B cell (primary cell): ENCODE measurements at regions not wholly inside any gene's neighbourhood (a gene's known extent, or its start where the extent isn't known, plus 50 kb on each side); places are given as distances from the start of the nearest gene placed in this dataset.
"Not testable (repeated sequence)": the region's sequence is repeated elsewhere in the genome, so short reads cannot be mapped to it uniquely, and the experiment has no call there.

Source experiments
- ATAC-seq: fragments of 200-7000 bp; cut with Tn5 transposase; one replicate; pipeline ENCODE4 v1.10.0; 2021; ENCODE audit warnings: low read depth, mild to moderate bottlenecking, moderate number of reproducible peaks, moderate library complexity
- CTCF ChIA-PET: fragments of 350-600 bp; sonication (Branson Sonifier 250); formaldehyde crosslinking; loops from one replicate; lab custom pipeline; 2021; ENCODE audit warnings: antibody characterized with exemption, inconsistent platforms; lab: Charles Lee
- POLR2A ChIA-PET: fragments of 350-600 bp; sonication (Branson Sonifier 250); formaldehyde crosslinking; loops from one replicate; lab custom pipeline; 2021; ENCODE audit warnings: antibody characterized with exemption; lab: Charles Lee
- DNase-seq: peaks from one replicate; pipeline ENCODE4 v3.0.0; 2013
- H2AFZ ChIP-seq: 2 replicates; pipeline ENCODE4 v1.6.1; 2012; ENCODE audit warnings: mild to moderate bottlenecking, low read depth, low read length; ENCODE audit not compliant: insufficient read depth, poor library complexity, severe bottlenecking
- H3K27ac ChIP-seq, 2 donors: 1 replicate in 1 of 2; 2 replicates in 1 of 2; pipeline ENCODE4 v1.5.1; 2012 to 2013; ENCODE audit warnings: low read length in 2 of 2, mild to moderate bottlenecking in 2 of 2, moderate library complexity in 1 of 2
- H3K27me3 ChIP-seq, 4 experiments: fragments of 200-600 bp in 1 of 4; sonication (generic) in 1 of 4; replicated peaks in 1 of 4; 1 replicate in 2 of 4; 2 replicates in 2 of 4; pipeline versions ENCODE4 v1.6.1 to v1.7.0; 2013 to 2016; ENCODE audit warnings: low read length in 3 of 4, mild to moderate bottlenecking in 2 of 4, mixed read lengths in 1 of 4, moderate library complexity in 1 of 4; ENCODE audit not compliant: insufficient read depth in 4 of 4, control insufficient read depth in 3 of 4; ENCODE audit errors: control extremely low read depth in 1 of 4
- H3K36me3 ChIP-seq, 2 experiments: replicated peaks in 1 of 2; 1 replicate in 1 of 2; 2 replicates in 1 of 2; pipeline versions ENCODE4 v1.6.1 to v1.7.1; 2013; ENCODE audit warnings: low read length in 1 of 2; ENCODE audit not compliant: insufficient read depth in 2 of 2, control insufficient read depth in 1 of 2; ENCODE audit errors: control extremely low read depth in 1 of 2, extremely low read depth in 1 of 2
- H3K4me1 ChIP-seq, 2 donors: fragments of 200-600 bp in 1 of 2; sonication (generic) in 1 of 2; 1 replicate in 1 of 2; 2 replicates in 1 of 2; pipeline versions ENCODE4 v1.5.1 to v1.6.1; 2013 to 2017; ENCODE audit warnings: low read length in 2 of 2; ENCODE audit not compliant: control insufficient read depth in 2 of 2, insufficient read depth in 2 of 2
- H3K4me2 ChIP-seq: replicated peaks from 2 replicates; pipeline ENCODE3; 2012; ENCODE audit warnings: mild to moderate bottlenecking, low read depth, low read length; ENCODE audit not compliant: poor library complexity, severe bottlenecking
- H3K4me3 ChIP-seq, 5 experiments: fragments of 200-600 bp in 1 of 5; sonication (generic) in 1 of 5; 1 replicate in 3 of 5; 2 replicates in 2 of 5; pipeline versions ENCODE4 v1.5.1 to v1.7.0; 2011 to 2016; ENCODE audit warnings: low read length in 4 of 5, mild to moderate bottlenecking in 4 of 5, low read depth in 2 of 5, control low read depth in 1 of 5, moderate library complexity in 1 of 5; ENCODE audit not compliant: insufficient read depth in 1 of 5; ENCODE audit errors: control extremely low read depth in 1 of 5, extremely low read depth in 1 of 5
- H3K79me2 ChIP-seq: fragments of 200-600 bp; sonication (generic); one replicate; pipeline ENCODE4 v1.6.0; 2016; ENCODE audit warnings: low read length; ENCODE audit not compliant: control insufficient read depth, insufficient read depth
- H3K9ac ChIP-seq: fragments of 200-600 bp; sonication (generic); 2 replicates; pipeline ENCODE4 v1.6.1; 2017; ENCODE audit warnings: mild to moderate bottlenecking, low read length, moderate library complexity
- H3K9me3 ChIP-seq, 3 donors: one replicate each; pipeline versions ENCODE4 v1.6.1 to v1.7.1; 2013; ENCODE audit warnings: low read length in 2 of 3; ENCODE audit not compliant: control insufficient read depth in 2 of 3, insufficient read depth in 1 of 3; ENCODE audit errors: control extremely low read depth in 1 of 3
- H4K20me1 ChIP-seq: 2 replicates; pipeline ENCODE4 v1.6.0; 2012; ENCODE audit warnings: mild to moderate bottlenecking, low read length; ENCODE audit not compliant: insufficient read depth, control insufficient read depth, poor library complexity, severe bottlenecking
- H3K27ac Mint-ChIP-seq: one replicate; pipeline ENCODE4 v1.8.0; 2021; ENCODE audit warnings: mixed read lengths
- H3K27me3 Mint-ChIP-seq: one replicate; pipeline ENCODE4 v1.8.0; 2021; ENCODE audit warnings: mixed read lengths
- H3K4me1 Mint-ChIP-seq: one replicate; pipeline ENCODE4 v1.8.0; 2021; ENCODE audit warnings: mixed read lengths
- H3K4me3 Mint-ChIP-seq: one replicate; pipeline ENCODE4 v1.8.0; 2021; ENCODE audit warnings: mixed read lengths
- H3K9me3 Mint-ChIP-seq: one replicate; pipeline ENCODE4 v1.8.0; 2022; ENCODE audit warnings: mixed read lengths; ENCODE audit not compliant: insufficient read depth
- WGBS: methylation state at CpG from one replicate; pipeline ENCODE4 v1.1.5; 2013; ENCODE audit warnings: missing lambda C conversion rate; ENCODE audit not compliant: insufficient coverage; 5-methylcytosine and 5-hydroxymethylcytosine counted together
- intact Hi-C: fragments of 100-400 bp; cut with micrococcal nuclease; formaldehyde crosslinking; loops from one replicate; pipeline ENCODE4 v1.10.0; 2022
- TF ChIP-seq, protein P1 (sequence below): fragments of 200-600 bp; IDR thresholded peaks from one replicate; pipeline ENCODE4 v1.8.0; 2022; ENCODE audit warnings: antibody characterized with exemption, mild to moderate bottlenecking

DNA sequence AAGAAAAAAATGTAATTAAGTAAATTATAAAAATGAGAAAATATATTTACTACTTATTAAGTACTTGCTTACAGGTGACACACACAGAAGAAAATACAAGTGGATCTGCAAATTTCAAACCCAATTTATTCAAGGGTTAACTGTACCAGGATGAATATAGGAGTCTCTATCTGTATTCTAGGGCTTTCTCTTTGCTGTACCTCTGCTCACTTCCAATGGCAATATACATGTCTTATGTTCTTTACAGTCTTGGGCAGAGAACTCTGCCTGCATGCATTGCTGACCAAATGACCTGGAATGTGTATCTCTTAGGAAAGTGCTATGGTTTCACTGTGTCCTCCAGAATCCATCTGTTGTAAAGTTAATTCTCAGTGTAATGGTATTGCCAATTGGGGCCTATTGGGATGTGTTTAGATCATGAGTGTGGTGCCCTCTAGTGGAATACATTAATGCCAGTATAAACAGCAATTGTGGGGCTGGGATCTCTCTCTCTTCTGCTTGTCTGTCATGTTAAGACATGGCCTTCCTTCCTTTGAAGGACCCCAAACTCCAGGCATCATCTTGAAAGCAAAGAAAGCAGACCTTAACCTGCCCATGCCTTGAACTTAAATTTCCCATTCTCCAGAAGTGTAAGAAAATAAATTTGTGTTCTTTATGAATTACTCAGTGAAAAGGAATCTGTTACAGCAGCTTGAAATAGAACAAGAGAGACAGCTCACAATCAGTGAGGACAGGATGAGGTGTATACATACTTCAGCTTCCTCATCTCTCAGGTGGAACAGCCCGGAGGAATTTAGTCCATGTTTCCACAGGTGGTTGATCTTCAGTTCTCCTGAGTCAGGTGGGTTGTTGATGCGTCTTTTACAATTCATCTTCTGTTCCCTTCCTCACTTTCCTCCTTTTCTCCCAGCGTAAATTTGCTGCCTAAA, 356.9 kb downstream of the RPIA start:
- H2AFZ ChIP-seq, H3K9me3 Mint-ChIP-seq, H3K4me2 ChIP-seq, H3K4me1 ChIP-seq, H3K9me3 ChIP-seq, H3K4me3 Mint-ChIP-seq, H3K27ac ChIP-seq, H3K4me1 Mint-ChIP-seq, H3K27ac Mint-ChIP-seq, H4K20me1 ChIP-seq, POLR2A ChIA-PET, CTCF ChIA-PET, H3K9ac ChIP-seq, H3K27me3 Mint-ChIP-seq, H3K4me3 ChIP-seq, intact Hi-C loops, H3K36me3 ChIP-seq, H3K79me2 ChIP-seq, H3K27me3 ChIP-seq: not testable (repeated sequence)
- no CpG with 5 or more reads among the region's 3 CpGs for WGBS
- peak; percentile 65 for DNase-seq
- TF ChIP-seq, protein P1, sequence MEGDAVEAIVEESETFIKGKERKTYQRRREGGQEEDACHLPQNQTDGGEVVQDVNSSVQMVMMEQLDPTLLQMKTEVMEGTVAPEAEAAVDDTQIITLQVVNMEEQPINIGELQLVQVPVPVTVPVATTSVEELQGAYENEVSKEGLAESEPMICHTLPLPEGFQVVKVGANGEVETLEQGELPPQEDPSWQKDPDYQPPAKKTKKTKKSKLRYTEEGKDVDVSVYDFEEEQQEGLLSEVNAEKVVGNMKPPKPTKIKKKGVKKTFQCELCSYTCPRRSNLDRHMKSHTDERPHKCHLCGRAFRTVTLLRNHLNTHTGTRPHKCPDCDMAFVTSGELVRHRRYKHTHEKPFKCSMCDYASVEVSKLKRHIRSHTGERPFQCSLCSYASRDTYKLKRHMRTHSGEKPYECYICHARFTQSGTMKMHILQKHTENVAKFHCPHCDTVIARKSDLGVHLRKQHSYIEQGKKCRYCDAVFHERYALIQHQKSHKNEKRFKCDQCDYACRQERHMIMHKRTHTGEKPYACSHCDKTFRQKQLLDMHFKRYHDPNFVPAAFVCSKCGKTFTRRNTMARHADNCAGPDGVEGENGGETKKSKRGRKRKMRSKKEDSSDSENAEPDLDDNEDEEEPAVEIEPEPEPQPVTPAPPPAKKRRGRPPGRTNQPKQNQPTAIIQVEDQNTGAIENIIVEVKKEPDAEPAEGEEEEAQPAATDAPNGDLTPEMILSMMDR, result peak; percentile 74
- peak; percentile 24 for ATAC-seq

DNA sequence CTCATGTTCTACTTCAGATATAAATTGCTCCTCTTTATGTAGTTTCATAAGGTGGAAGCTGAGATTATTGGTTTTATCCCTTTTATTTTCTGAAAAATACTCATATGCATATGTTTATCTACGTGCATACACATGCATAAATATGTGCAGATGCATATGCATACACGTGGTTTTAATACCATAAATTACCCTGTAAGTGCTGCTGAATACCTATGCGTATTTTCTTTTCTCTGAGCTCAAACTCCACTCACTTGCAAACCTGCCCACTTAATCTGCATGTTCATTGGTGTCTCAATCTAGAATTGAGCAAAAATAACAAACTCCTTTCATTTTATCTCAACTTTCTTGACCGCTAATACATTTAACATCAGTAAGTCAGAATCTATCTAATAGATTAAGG, 367.1 kb downstream of the RPIA start:
- intact Hi-C loops, H3K4me3 ChIP-seq, POLR2A ChIA-PET, H3K27ac ChIP-seq, H3K4me1 Mint-ChIP-seq, H3K79me2 ChIP-seq, H3K4me1 ChIP-seq, H3K27me3 ChIP-seq, H2AFZ ChIP-seq, H3K9me3 ChIP-seq, DNase-seq, H3K4me3 Mint-ChIP-seq, ATAC-seq, H3K9me3 Mint-ChIP-seq, H3K27me3 Mint-ChIP-seq, CTCF ChIA-PET, H3K36me3 ChIP-seq, H3K9ac ChIP-seq, H4K20me1 ChIP-seq, H3K4me2 ChIP-seq, H3K27ac Mint-ChIP-seq: not testable (repeated sequence)
- WGBS, result no CpG with 5 or more reads among the region's 4 CpGs

DNA sequence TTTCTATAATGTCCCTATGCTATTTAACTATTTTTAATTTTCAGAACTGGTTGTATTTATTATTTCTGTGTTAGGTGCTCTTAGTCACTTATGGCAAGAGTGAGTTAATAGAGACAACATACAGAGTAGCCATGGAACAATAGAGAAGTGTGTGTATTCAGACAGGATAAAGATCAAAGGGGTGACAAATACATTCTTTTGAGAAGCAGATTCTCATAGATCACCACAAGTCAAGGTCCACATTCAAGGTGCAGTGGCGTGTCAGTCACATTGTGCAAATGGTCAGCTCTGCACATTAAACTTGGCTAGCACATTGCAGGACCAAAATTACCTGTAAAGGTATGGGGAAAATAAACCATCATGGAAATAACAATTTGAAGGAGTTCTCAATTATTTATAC, 369.7 kb downstream of the RPIA start:
- H2AFZ ChIP-seq, H3K4me3 Mint-ChIP-seq, DNase-seq, POLR2A ChIA-PET, H3K9me3 ChIP-seq, H3K9me3 Mint-ChIP-seq, CTCF ChIA-PET, H3K27ac Mint-ChIP-seq, H3K4me1 Mint-ChIP-seq, H3K36me3 ChIP-seq, H3K27me3 Mint-ChIP-seq, H3K27me3 ChIP-seq, H3K9ac ChIP-seq, H3K79me2 ChIP-seq, H3K4me2 ChIP-seq, ATAC-seq, H3K4me1 ChIP-seq, H3K27ac ChIP-seq, intact Hi-C loops, H3K4me3 ChIP-seq, H4K20me1 ChIP-seq: not testable (repeated sequence)
- WGBS, result no CpG with 5 or more reads among the region's 1 CpG
